ENCODE measurements at regions not wholly inside any gene's neighbourhood (a gene's known extent, or its start where the extent isn't known, plus 50 kb on each side); places are given as distances from the start of the nearest gene placed in this dataset.
"Not testable (repeated sequence)": the region's sequence is repeated elsewhere in the genome, so short reads cannot be mapped to it uniquely, and the experiment has no call there.

GRCh38 chr4:132114885-132115284 lies 1034.2 kb upstream of the PCDH10 start:
- Histone ChIP-seq H3K4me1 (replicated peaks) (no peaks in the 10 kb centered on the region), H3K27ac (no peak overlapping the region), H3K27me3 (replicated peaks; ENCODE audit: insufficient read depth) (no peaks in the 10 kb centered on the region), H3K36me3 (no peaks in the 10 kb centered on the region), H3K4me3 (no peak overlapping the region), H3K9me3 (no peaks in the 10 kb centered on the region)
- 33% methylated on average over 1 of the region's 1 CpG for WGBS
- intact Hi-C loops (cut with DNase I), result no loop called here
- no peak for DNase-seq (ENCODE audit: low spot score)
- no peak for TF ChIP-seq POLR2A (IDR thresholded peaks at IDR 0.05)
- TF ChIP-seq POLR2AphosphoS5 (IDR thresholded peaks at IDR 0.05), result no peak
- TF ChIP-seq, protein P1, sequence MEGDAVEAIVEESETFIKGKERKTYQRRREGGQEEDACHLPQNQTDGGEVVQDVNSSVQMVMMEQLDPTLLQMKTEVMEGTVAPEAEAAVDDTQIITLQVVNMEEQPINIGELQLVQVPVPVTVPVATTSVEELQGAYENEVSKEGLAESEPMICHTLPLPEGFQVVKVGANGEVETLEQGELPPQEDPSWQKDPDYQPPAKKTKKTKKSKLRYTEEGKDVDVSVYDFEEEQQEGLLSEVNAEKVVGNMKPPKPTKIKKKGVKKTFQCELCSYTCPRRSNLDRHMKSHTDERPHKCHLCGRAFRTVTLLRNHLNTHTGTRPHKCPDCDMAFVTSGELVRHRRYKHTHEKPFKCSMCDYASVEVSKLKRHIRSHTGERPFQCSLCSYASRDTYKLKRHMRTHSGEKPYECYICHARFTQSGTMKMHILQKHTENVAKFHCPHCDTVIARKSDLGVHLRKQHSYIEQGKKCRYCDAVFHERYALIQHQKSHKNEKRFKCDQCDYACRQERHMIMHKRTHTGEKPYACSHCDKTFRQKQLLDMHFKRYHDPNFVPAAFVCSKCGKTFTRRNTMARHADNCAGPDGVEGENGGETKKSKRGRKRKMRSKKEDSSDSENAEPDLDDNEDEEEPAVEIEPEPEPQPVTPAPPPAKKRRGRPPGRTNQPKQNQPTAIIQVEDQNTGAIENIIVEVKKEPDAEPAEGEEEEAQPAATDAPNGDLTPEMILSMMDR (IDR thresholded peaks at IDR 0.05), result no peak

DNA sequence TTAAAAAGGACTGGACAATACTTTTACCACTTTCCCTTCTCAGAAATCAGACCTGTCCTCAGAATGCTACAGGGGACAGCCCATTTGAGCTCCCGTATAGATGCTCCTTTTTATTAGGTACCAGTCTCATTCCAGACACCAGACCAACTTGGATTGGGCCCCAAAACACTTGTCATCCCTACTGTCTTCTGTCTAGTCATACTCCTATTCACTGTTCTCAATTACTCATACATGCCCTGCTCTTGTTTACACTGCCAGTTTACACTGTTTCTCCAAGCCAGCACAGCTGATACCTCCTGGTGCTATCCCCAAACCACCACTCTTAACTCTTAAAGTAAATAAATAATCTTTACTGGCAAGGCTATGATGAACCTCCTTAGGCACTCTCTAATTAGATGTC lies 1026.4 kb upstream of the PCDH10 start:
- intact Hi-C loops (cut with DNase I); H3K4me3 ChIP-seq; H3K9me3 ChIP-seq; DNase-seq (ENCODE audit: low spot score); H3K4me1 ChIP-seq (replicated peaks); H3K36me3 ChIP-seq; H3K27ac ChIP-seq; H3K27me3 ChIP-seq (replicated peaks; ENCODE audit: insufficient read depth): not testable (repeated sequence)
- WGBS, result 47% methylated on average over 1 of the region's 1 CpG

- Histone ChIP-seq H3K27ac (no peak overlapping the region), H3K36me3 (no peaks in the 10 kb centered on the region), H3K9me3 (no peaks in the 10 kb centered on the region), H3K4me3 (no peak overlapping the region), H3K4me1 (replicated peaks) (no peaks in the 10 kb centered on the region), H3K27me3 (replicated peaks; ENCODE audit: insufficient read depth) (no peaks in the 10 kb centered on the region)
- intact Hi-C loops (cut with DNase I), result no loop called here
- DNase-seq (ENCODE audit: low spot score), result no peak
- WGBS, result 93% methylated on average over 15 of the region's 15 CpGs
- no peak for TF ChIP-seq POLR2A (IDR thresholded peaks at IDR 0.05)
- TF ChIP-seq POLR2AphosphoS5 (IDR thresholded peaks at IDR 0.05), result no peak
- TF ChIP-seq, protein P1 (IDR thresholded peaks at IDR 0.05), result no peak
These were observed 1025.0 kb upstream of the PCDH10 start for GRCh38 chr4:132123870-132124623.

- 89% methylated on average over 1 of the region's 1 CpG for WGBS
- Histone ChIP-seq H3K27me3 (replicated peaks; ENCODE audit: insufficient read depth) (no peaks in the 10 kb centered on the region), H3K36me3 (no peaks in the 10 kb centered on the region), H3K27ac (no peak overlapping the region), H3K9me3 (no peaks in the 10 kb centered on the region), H3K4me1 (replicated peaks) (no peaks in the 10 kb centered on the region), H3K4me3 (no peak overlapping the region)
- no peak for DNase-seq (ENCODE audit: low spot score)
- intact Hi-C loops (cut with DNase I), result no loop called here
- TF ChIP-seq POLR2A (IDR thresholded peaks at IDR 0.05) (no peak), POLR2AphosphoS5 (IDR thresholded peaks at IDR 0.05) (no peak)
- TF ChIP-seq, protein P1 (IDR thresholded peaks at IDR 0.05), result no peak
These were observed 1024.5 kb upstream of the PCDH10 start for GRCh38 chr4:132124624-132124974.

- intact Hi-C loops (cut with DNase I), result no loop called here
- no peaks in the 10 kb centered on the region for H3K36me3 ChIP-seq
- H3K27me3 ChIP-seq (replicated peaks; ENCODE audit: insufficient read depth), result no peaks in the 10 kb centered on the region
- no peaks in the 10 kb centered on the region for H3K9me3 ChIP-seq
- no peak overlapping the region for H3K27ac ChIP-seq
- no peak for DNase-seq (ENCODE audit: low spot score)
- TF ChIP-seq, protein P1 (IDR thresholded peaks at IDR 0.05), result no peak
- TF ChIP-seq POLR2AphosphoS5 (IDR thresholded peaks at IDR 0.05) (no peak), POLR2A (IDR thresholded peaks at IDR 0.05) (no peak)
- 23% methylated on average over 2 of the region's 2 CpGs for WGBS
- H3K4me3 ChIP-seq, result no peak overlapping the region
- H3K4me1 ChIP-seq (replicated peaks), result no peaks in the 10 kb centered on the region
These were observed 1024.0 kb upstream of the PCDH10 start for GRCh38 chr4:132125131-132125530.

All from prostate gland (tissue), 2 donors.